HAP-1 (cell line): ENCODE measurements at regions not wholly inside any gene's neighbourhood (a gene's known extent, or its start where the extent isn't known, plus 50 kb on each side); places are given as distances from the start of the nearest gene placed in this dataset.

Experiments used
- DNase-seq, 2 experiments: peaks; one replicate each; pipeline ENCODE4 v3.0.0-alpha.2; 2016 to 2020; ENCODE audit warnings: low spot score in 2 of 2
- H3K27me3 ChIP-seq: fragments of 250-450 bp; sonication (Bioruptor Pico); 2 replicates; pipeline ENCODE4 v1.5.1; 2020; ENCODE audit warnings: low read depth, mild to moderate bottlenecking, moderate library complexity
- H3K36me3 ChIP-seq: fragments of 250-450 bp; sonication (Bioruptor Pico); replicated peaks from 2 replicates; pipeline ENCODE4 v1.5.1; 2020; ENCODE audit warnings: mild to moderate bottlenecking
- H3K4me1 ChIP-seq: fragments of 250-450 bp; sonication (Bioruptor Pico); 2 replicates; pipeline ENCODE4 v1.5.1; 2020; ENCODE audit warnings: mild to moderate bottlenecking
- H3K4me3 ChIP-seq: fragments of 250-450 bp; sonication (Bioruptor Pico); 2 replicates; pipeline ENCODE4 v1.5.1; 2020; ENCODE audit warnings: mild to moderate bottlenecking, moderate library complexity
- H3K9me3 ChIP-seq: fragments of 250-450 bp; sonication (Bioruptor Pico); 2 replicates; pipeline ENCODE4 v1.5.1; 2020; ENCODE audit warnings: mild to moderate bottlenecking, moderate library complexity
- in situ Hi-C: fragments of 300-500 bp; cut with MboI; formaldehyde crosslinking; loops from 3 replicates; pipeline ENCODE4 v1.14.3; 2020; ENCODE audit warnings: low sequenced_read_pairs, inconsistent platforms, mixed read lengths

- Histone ChIP-seq H3K36me3 (no peaks in the 10 kb centered on the region), H3K27me3 (no peaks in the 10 kb centered on the region), H3K4me3 (no peak overlapping the region), H3K9me3 (no peaks in the 10 kb centered on the region), H3K4me1 (no peaks in the 10 kb centered on the region)
- no peak for DNase-seq
- in situ Hi-C loops: loop anchor here (25.0 kb wide), 1 partner anchor 826 kb away; no protein-coding TSS in a partner anchor
Observed at GRCh38 chr2:147086715-147087114, 758.1 kb upstream of the ACVR2A start.

GRCh38 chr2:147083664-147084063 lies 761.2 kb upstream of the ACVR2A start:
- no peaks in the 10 kb centered on the region for H3K4me1 ChIP-seq
- no peaks in the 10 kb centered on the region for H3K9me3 ChIP-seq
- DNase-seq: no peak
- no peaks in the 10 kb centered on the region for H3K27me3 ChIP-seq
- no peaks in the 10 kb centered on the region for H3K36me3 ChIP-seq
- in situ Hi-C loops: loop anchor here (25.0 kb wide), 1 partner anchor 829 kb away; no protein-coding TSS in a partner anchor
- H3K4me3 ChIP-seq: no peak overlapping the region

GRCh38 chr2:147082850-147083522 lies 761.8 kb upstream of the ACVR2A start:
- peak; percentile 57 to 86 for DNase-seq
- in situ Hi-C loops: loop anchor here (25.0 kb wide), 1 partner anchor 829 kb away; no protein-coding TSS in a partner anchor
- Histone ChIP-seq H3K4me3 (no peak overlapping the region), H3K9me3 (no peaks in the 10 kb centered on the region), H3K4me1 (no peaks in the 10 kb centered on the region), H3K36me3 (no peaks in the 10 kb centered on the region), H3K27me3 (no peaks in the 10 kb centered on the region)

GRCh38 chr2:147081831-147082230 lies 763.0 kb upstream of the ACVR2A start:
- no peaks in the 10 kb centered on the region for H3K36me3 ChIP-seq
- DNase-seq: no peak
- H3K27me3 ChIP-seq: no peaks in the 10 kb centered on the region
- no peaks in the 10 kb centered on the region for H3K9me3 ChIP-seq
- H3K4me3 ChIP-seq: no peak overlapping the region
- in situ Hi-C loops: loop anchor here (25.0 kb wide), 1 partner anchor 830 kb away; no protein-coding TSS in a partner anchor
- H3K4me1 ChIP-seq: no peaks in the 10 kb centered on the region

GRCh38 chr2:147076634-147077033 lies 768.2 kb upstream of the ACVR2A start:
- H3K9me3 ChIP-seq: no peaks in the 10 kb centered on the region
- DNase-seq: no peak
- no peak overlapping the region for H3K4me3 ChIP-seq
- H3K36me3 ChIP-seq: no peaks in the 10 kb centered on the region
- no peaks in the 10 kb centered on the region for H3K27me3 ChIP-seq
- no peaks in the 10 kb centered on the region for H3K4me1 ChIP-seq
- in situ Hi-C loops: loop anchor here (25.0 kb wide), 1 partner anchor 836 kb away; no protein-coding TSS in a partner anchor

- Histone ChIP-seq H3K36me3 (no peaks in the 10 kb centered on the region), H3K27me3 (no peaks in the 10 kb centered on the region), H3K9me3 (no peaks in the 10 kb centered on the region), H3K4me1 (no peaks in the 10 kb centered on the region), H3K4me3 (no peak overlapping the region)
- in situ Hi-C loops: no loop called here
- DNase-seq: no peak
Observed at GRCh38 chr2:147068071-147068470, 776.8 kb upstream of the ACVR2A start.

- Histone ChIP-seq H3K9me3 (no peaks in the 10 kb centered on the region), H3K36me3 (no peaks in the 10 kb centered on the region), H3K4me3 (no peak overlapping the region), H3K4me1 (no peaks in the 10 kb centered on the region), H3K27me3 (no peaks in the 10 kb centered on the region)
- no peak for DNase-seq
- in situ Hi-C loops: no loop called here
Observed at GRCh38 chr2:147067136-147067535, 777.7 kb upstream of the ACVR2A start.

GRCh38 chr2:147062073-147062472 lies 782.8 kb upstream of the ACVR2A start:
- H3K36me3 ChIP-seq: no peaks in the 10 kb centered on the region
- H3K27me3 ChIP-seq: no peaks in the 10 kb centered on the region
- DNase-seq: no peak
- H3K4me1 ChIP-seq: peaks cover 20% of the 10 kb centered on the region
- no peak overlapping the region for H3K4me3 ChIP-seq
- in situ Hi-C loops: no loop called here
- H3K9me3 ChIP-seq: no peaks in the 10 kb centered on the region

- in situ Hi-C loops: no loop called here
- Histone ChIP-seq H3K4me3 (no peak overlapping the region), H3K4me1 (peaks cover 20% of the 10 kb centered on the region), H3K9me3 (no peaks in the 10 kb centered on the region), H3K27me3 (no peaks in the 10 kb centered on the region), H3K36me3 (no peaks in the 10 kb centered on the region)
- no peak for DNase-seq
Observed at GRCh38 chr2:147061269-147061668, 783.6 kb upstream of the ACVR2A start.

GRCh38 chr2:147057892-147058490 lies 786.8 kb upstream of the ACVR2A start:
- no peaks in the 10 kb centered on the region for H3K27me3 ChIP-seq
- peaks cover 20% of the 10 kb centered on the region for H3K4me1 ChIP-seq
- no peaks in the 10 kb centered on the region for H3K9me3 ChIP-seq
- in situ Hi-C loops: no loop called here
- no peak overlapping the region for H3K4me3 ChIP-seq
- no peaks in the 10 kb centered on the region for H3K36me3 ChIP-seq
- peak; percentile 56 to 97 for DNase-seq

GRCh38 chr2:147051814-147052213 lies 793.0 kb upstream of the ACVR2A start:
- in situ Hi-C loops: no loop called here
- H3K9me3 ChIP-seq: no peaks in the 10 kb centered on the region
- no peak overlapping the region for H3K4me3 ChIP-seq
- no peaks in the 10 kb centered on the region for H3K36me3 ChIP-seq
- no peaks in the 10 kb centered on the region for H3K4me1 ChIP-seq
- no peaks in the 10 kb centered on the region for H3K27me3 ChIP-seq
- no peak for DNase-seq

- H3K4me3 ChIP-seq: no peak overlapping the region
- DNase-seq: no peak
- H3K4me1 ChIP-seq: no peaks in the 10 kb centered on the region
- in situ Hi-C loops: no loop called here
- H3K27me3 ChIP-seq: no peaks in the 10 kb centered on the region
- H3K36me3 ChIP-seq: no peaks in the 10 kb centered on the region
- no peaks in the 10 kb centered on the region for H3K9me3 ChIP-seq
Observed at GRCh38 chr2:147051248-147051647, 793.6 kb upstream of the ACVR2A start.

GRCh38 chr2:147049957-147050356 lies 794.9 kb upstream of the ACVR2A start:
- in situ Hi-C loops: no loop called here
- Histone ChIP-seq H3K4me1 (peaks cover 5% of the 10 kb centered on the region), H3K4me3 (no peak overlapping the region), H3K27me3 (no peaks in the 10 kb centered on the region), H3K9me3 (no peaks in the 10 kb centered on the region), H3K36me3 (no peaks in the 10 kb centered on the region)
- no peak for DNase-seq

- no peak for DNase-seq
- H3K9me3 ChIP-seq: no peaks in the 10 kb centered on the region
- no peak overlapping the region for H3K4me3 ChIP-seq
- H3K4me1 ChIP-seq: peaks cover 7% of the 10 kb centered on the region
- in situ Hi-C loops: no loop called here
- H3K27me3 ChIP-seq: no peaks in the 10 kb centered on the region
- no peaks in the 10 kb centered on the region for H3K36me3 ChIP-seq
Observed at GRCh38 chr2:147046473-147046872, 798.4 kb upstream of the ACVR2A start.
